A673 (cell line): ENCODE measurements at regions not wholly inside any gene's neighbourhood (a gene's known extent, or its start where the extent isn't known, plus 50 kb on each side); places are given as distances from the start of the nearest gene placed in this dataset.

Experiments
- CTCF ChIP-seq: fragments of 300-800, 200-600 bp; sonication (generic); conservative IDR thresholded peaks from 2 replicates; pipeline ENCODE4 v1.5.1; 2017; ENCODE audit warnings: low read depth, mild to moderate bottlenecking, antibody characterized with exemption, low read length, moderate library complexity, mixed read lengths
- EZH2 ChIP-seq: fragments of 200-600 bp; sonication (generic); IDR thresholded peaks from 2 replicates; pipeline ENCODE4 v1.6.1; 2017; ENCODE audit warnings: borderline replicate concordance, low read depth, mild to moderate bottlenecking, mixed read lengths, antibody characterized with exemption, low read length; ENCODE audit not compliant: poor library complexity, severe bottlenecking

GRCh38 chr11:41534391-41534790 is 74.9 kb upstream of the LRRC4C start:
- TF ChIP-seq CTCF (no peak), EZH2 (no peak)
